ENCODE measurements at regions not wholly inside any gene's neighbourhood (a gene's known extent, or its start where the extent isn't known, plus 50 kb on each side); places are given as distances from the start of the nearest gene placed in this dataset.

GRCh38 chr4:12421364-12421763, 992.7 kb upstream of the HS3ST1 start:
- TF ChIP-seq, protein P1, sequence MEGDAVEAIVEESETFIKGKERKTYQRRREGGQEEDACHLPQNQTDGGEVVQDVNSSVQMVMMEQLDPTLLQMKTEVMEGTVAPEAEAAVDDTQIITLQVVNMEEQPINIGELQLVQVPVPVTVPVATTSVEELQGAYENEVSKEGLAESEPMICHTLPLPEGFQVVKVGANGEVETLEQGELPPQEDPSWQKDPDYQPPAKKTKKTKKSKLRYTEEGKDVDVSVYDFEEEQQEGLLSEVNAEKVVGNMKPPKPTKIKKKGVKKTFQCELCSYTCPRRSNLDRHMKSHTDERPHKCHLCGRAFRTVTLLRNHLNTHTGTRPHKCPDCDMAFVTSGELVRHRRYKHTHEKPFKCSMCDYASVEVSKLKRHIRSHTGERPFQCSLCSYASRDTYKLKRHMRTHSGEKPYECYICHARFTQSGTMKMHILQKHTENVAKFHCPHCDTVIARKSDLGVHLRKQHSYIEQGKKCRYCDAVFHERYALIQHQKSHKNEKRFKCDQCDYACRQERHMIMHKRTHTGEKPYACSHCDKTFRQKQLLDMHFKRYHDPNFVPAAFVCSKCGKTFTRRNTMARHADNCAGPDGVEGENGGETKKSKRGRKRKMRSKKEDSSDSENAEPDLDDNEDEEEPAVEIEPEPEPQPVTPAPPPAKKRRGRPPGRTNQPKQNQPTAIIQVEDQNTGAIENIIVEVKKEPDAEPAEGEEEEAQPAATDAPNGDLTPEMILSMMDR (IDR thresholded peaks at IDR 0.05; ENCODE audit: borderline replicate concordance, insufficient read depth, low read depth, low read length), result no peak
- no peak overlapping the region for H3K4me3 ChIP-seq (ENCODE audit: low read depth, low read length)

- TF ChIP-seq, protein P1 (IDR thresholded peaks at IDR 0.05; ENCODE audit: borderline replicate concordance, insufficient read depth, low read depth, low read length), result no peak
- no peak overlapping the region for H3K4me3 ChIP-seq (ENCODE audit: low read depth, low read length)
Observed at GRCh38 chr4:12416755-12417154, 988.1 kb upstream of the HS3ST1 start.

DNA sequence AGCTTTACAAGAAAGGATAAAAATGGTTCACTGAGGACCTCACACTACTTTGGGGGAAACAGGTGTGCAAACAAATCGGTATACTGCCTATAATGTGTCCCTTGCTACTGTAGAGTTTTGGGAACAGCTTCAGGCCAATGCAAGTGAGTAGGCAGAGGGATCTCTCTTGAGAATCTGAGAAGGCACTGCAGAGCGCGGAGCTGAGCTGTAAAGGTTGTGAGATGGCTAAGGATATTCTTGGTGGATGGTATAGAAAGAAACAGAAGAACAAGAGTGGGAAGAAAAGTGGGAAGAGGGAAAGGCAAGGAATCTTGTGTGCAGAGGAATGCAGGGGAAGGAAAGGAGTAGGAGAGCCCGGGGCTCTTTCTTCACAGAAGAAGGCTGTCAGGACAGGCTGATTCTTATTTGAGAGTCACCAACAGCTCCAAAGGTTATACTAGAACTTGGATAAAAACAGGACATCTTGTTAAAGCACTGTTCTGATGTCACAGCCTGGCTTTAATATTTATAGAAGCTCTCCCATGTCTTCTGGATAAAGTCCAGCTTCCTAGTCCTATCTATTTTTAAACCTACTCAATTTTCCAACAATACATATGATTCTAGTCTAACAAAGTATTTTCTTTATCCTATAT, 985.6 kb upstream of the HS3ST1 start:
- TF ChIP-seq, protein P1 (IDR thresholded peaks at IDR 0.05; ENCODE audit: borderline replicate concordance, insufficient read depth, low read depth, low read length), result no peak
- H3K4me3 ChIP-seq (ENCODE audit: low read depth, low read length), result no peak overlapping the region

DNA sequence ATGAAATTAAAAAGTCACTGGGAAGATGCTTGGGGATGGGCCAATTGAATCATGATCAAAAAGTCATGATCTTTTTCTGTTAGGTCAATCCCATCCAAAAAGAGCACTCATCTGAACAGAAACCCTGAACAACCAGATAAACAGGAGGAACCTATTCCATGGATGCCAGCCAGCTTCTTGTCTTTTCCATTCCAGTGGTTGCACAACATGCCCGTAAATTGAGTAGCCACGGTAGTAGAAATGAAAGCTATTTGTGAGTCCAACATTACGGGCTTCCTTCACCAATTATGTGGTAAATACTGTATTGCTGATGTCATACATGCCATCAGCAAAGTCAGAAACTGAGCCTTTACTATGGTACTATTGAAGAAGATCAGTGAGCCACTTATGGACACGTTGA, 982.4 kb upstream of the HS3ST1 start:
- TF ChIP-seq, protein P1 (IDR thresholded peaks at IDR 0.05; ENCODE audit: borderline replicate concordance, insufficient read depth, low read depth, low read length), result no peak
- no peak overlapping the region for H3K4me3 ChIP-seq (ENCODE audit: low read depth, low read length)

- TF ChIP-seq, protein P1 (IDR thresholded peaks at IDR 0.05; ENCODE audit: borderline replicate concordance, insufficient read depth, low read depth, low read length), result no peak
Observed at GRCh38 chr4:12409507-12410190, 981.0 kb upstream of the HS3ST1 start.

GRCh38 chr4:12408364-12408763, 979.7 kb upstream of the HS3ST1 start:
- TF ChIP-seq, protein P1 (IDR thresholded peaks at IDR 0.05; ENCODE audit: borderline replicate concordance, insufficient read depth, low read depth, low read length), result no peak
- H3K4me3 ChIP-seq (ENCODE audit: low read depth, low read length), result no peak overlapping the region

More at GRCh38 chr4:12409507-12410190, 981.0 kb upstream of the HS3ST1 start:
- no peak overlapping the region for H3K4me3 ChIP-seq (ENCODE audit: low read depth, low read length)

GRCh38 chr4:12403175-12403574, 974.5 kb upstream of the HS3ST1 start:
- H3K4me3 ChIP-seq (ENCODE audit: low read depth, low read length), result no peak overlapping the region
- TF ChIP-seq, protein P1 (IDR thresholded peaks at IDR 0.05; ENCODE audit: borderline replicate concordance, insufficient read depth, low read depth, low read length), result no peak

Data from GM12875 (cell line).